DMS79 (cell line): ENCODE measurements at regions not wholly inside any gene's neighbourhood (a gene's known extent, or its start where the extent isn't known, plus 50 kb on each side); places are given as distances from the start of the nearest gene placed in this dataset.

ENCODE experiments used
- DNase-seq: peaks from one replicate; lab custom pipeline; 2025; lab: John Stamatoyannopoulos, UW

GRCh38 chr12:41891226-41891625 lies 253.4 kb downstream of the GXYLT1 start:
- no peak for DNase-seq

- no peak for DNase-seq
Measured at GRCh38 chr12:41888285-41888684, 256.4 kb downstream of the GXYLT1 start.

GRCh38 chr12:41881891-41882805 lies 262.5 kb downstream of the GXYLT1 start:
- no peak for DNase-seq

- no peak for DNase-seq
Measured at GRCh38 chr12:41869432-41869831, 275.2 kb downstream of the GXYLT1 start.

- DNase-seq: no peak
Measured at GRCh38 chr12:41866878-41867430, 277.7 kb downstream of the GXYLT1 start.

- no peak for DNase-seq
Measured at GRCh38 chr12:41856228-41856627, 288.4 kb downstream of the GXYLT1 start.

- DNase-seq: no peak
Measured at GRCh38 chr12:41850046-41850445, 294.6 kb downstream of the GXYLT1 start.

GRCh38 chr12:41846718-41847117 lies 298.0 kb downstream of the GXYLT1 start:
- no peak for DNase-seq

GRCh38 chr12:41836416-41836815 lies 308.3 kb downstream of the GXYLT1 start:
- no peak for DNase-seq

GRCh38 chr12:41835556-41835955 lies 309.1 kb downstream of the GXYLT1 start:
- no peak for DNase-seq

GRCh38 chr12:41819948-41820347 lies 324.7 kb downstream of the GXYLT1 start:
- DNase-seq: no peak

- no peak for DNase-seq
Measured at GRCh38 chr12:41804026-41804425, 340.6 kb downstream of the GXYLT1 start.

- DNase-seq: no peak
Measured at GRCh38 chr12:41802803-41803202, 341.9 kb downstream of the GXYLT1 start.

GRCh38 chr12:41801261-41801660 lies 343.4 kb downstream of the GXYLT1 start:
- DNase-seq: no peak

- no peak for DNase-seq
Measured at GRCh38 chr12:41799671-41800070, 345.0 kb downstream of the GXYLT1 start.

- no peak for DNase-seq
Measured at GRCh38 chr12:41795910-41796309, 348.8 kb downstream of the GXYLT1 start.

- DNase-seq: no peak
Measured at GRCh38 chr12:41795051-41795600, 349.5 kb downstream of the GXYLT1 start.

GRCh38 chr12:41794336-41794735 lies 350.3 kb downstream of the GXYLT1 start:
- DNase-seq: no peak

- DNase-seq: no peak
Measured at GRCh38 chr12:41784957-41785356, 359.7 kb downstream of the GXYLT1 start.

- no peak for DNase-seq
Measured at GRCh38 chr12:41778934-41779333, 365.7 kb downstream of the GXYLT1 start.

- DNase-seq: no peak
Measured at GRCh38 chr12:41777064-41777790, 367.4 kb downstream of the GXYLT1 start.

- DNase-seq: no peak
Measured at GRCh38 chr12:41772478-41772877, 372.2 kb downstream of the GXYLT1 start.

- no peak for DNase-seq
Measured at GRCh38 chr12:41769810-41770209, 374.9 kb downstream of the GXYLT1 start.
